ENCODE measurements at regions not wholly inside any gene's neighbourhood (a gene's known extent, or its start where the extent isn't known, plus 50 kb on each side); places are given as distances from the start of the nearest gene placed in this dataset.

- no peak for TF ChIP-seq CTCF (IDR thresholded peaks at IDR 0.05; ENCODE audit: low read depth, low read length)
- DNase-seq = no peak
- Histone ChIP-seq H3K27me3 (ENCODE audit: insufficient read depth, low read depth, severe bottlenecking) (no peaks in the 10 kb centered on the region), H3K36me3 (no peaks in the 10 kb centered on the region), H3K27ac (no peak overlapping the region), H3K9me3 (ENCODE audit: severe bottlenecking) (no peaks in the 10 kb centered on the region), H3K4me3 (ENCODE audit: low read depth, low read length) (no peak overlapping the region)
Observed at GRCh38 chr3:127396473-127396872, 108.6 kb upstream of the PRR20G start.

GRCh38 chr3:127395663-127396355, 108.0 kb upstream of the PRR20G start:
- no peak for TF ChIP-seq CTCF (IDR thresholded peaks at IDR 0.05; ENCODE audit: low read depth, low read length)
- no peaks in the 10 kb centered on the region for H3K9me3 ChIP-seq (ENCODE audit: severe bottlenecking)
- H3K36me3 ChIP-seq = no peaks in the 10 kb centered on the region
- H3K27ac ChIP-seq = no peak overlapping the region
- no peak overlapping the region for H3K4me3 ChIP-seq (ENCODE audit: low read depth, low read length)
- no peak for DNase-seq
- H3K27me3 ChIP-seq (ENCODE audit: insufficient read depth, low read depth, severe bottlenecking) = no peaks in the 10 kb centered on the region

GRCh38 chr3:127394984-127395662, 107.3 kb upstream of the PRR20G start:
- H3K4me3 ChIP-seq (ENCODE audit: low read depth, low read length) = no peak overlapping the region
- DNase-seq = no peak
- no peak for TF ChIP-seq CTCF (IDR thresholded peaks at IDR 0.05; ENCODE audit: low read depth, low read length)
- no peaks in the 10 kb centered on the region for H3K9me3 ChIP-seq (ENCODE audit: severe bottlenecking)
- H3K36me3 ChIP-seq = no peaks in the 10 kb centered on the region
- H3K27ac ChIP-seq = no peak overlapping the region
- no peaks in the 10 kb centered on the region for H3K27me3 ChIP-seq (ENCODE audit: insufficient read depth, low read depth, severe bottlenecking)

- DNase-seq = no peak
- Histone ChIP-seq H3K4me3 (ENCODE audit: low read depth, low read length) (no peak overlapping the region), H3K36me3 (no peaks in the 10 kb centered on the region), H3K27ac (no peak overlapping the region), H3K9me3 (ENCODE audit: severe bottlenecking) (no peaks in the 10 kb centered on the region), H3K27me3 (ENCODE audit: insufficient read depth, low read depth, severe bottlenecking) (no peaks in the 10 kb centered on the region)
- TF ChIP-seq CTCF (IDR thresholded peaks at IDR 0.05; ENCODE audit: low read depth, low read length) = no peak
Observed at GRCh38 chr3:127394031-127394430, 106.2 kb upstream of the PRR20G start.

GRCh38 chr3:127393131-127393820, 105.4 kb upstream of the PRR20G start:
- no peaks in the 10 kb centered on the region for H3K36me3 ChIP-seq
- DNase-seq = no peak
- no peaks in the 10 kb centered on the region for H3K27me3 ChIP-seq (ENCODE audit: insufficient read depth, low read depth, severe bottlenecking)
- H3K9me3 ChIP-seq (ENCODE audit: severe bottlenecking) = no peaks in the 10 kb centered on the region
- no peak for TF ChIP-seq CTCF (IDR thresholded peaks at IDR 0.05; ENCODE audit: low read depth, low read length)
- H3K4me3 ChIP-seq (ENCODE audit: low read depth, low read length) = no peak overlapping the region
- no peak overlapping the region for H3K27ac ChIP-seq
